H54 (cell line): ENCODE measurements at regions not wholly inside any gene's neighbourhood (a gene's known extent, or its start where the extent isn't known, plus 50 kb on each side); places are given as distances from the start of the nearest gene placed in this dataset.

ENCODE experiments used
- DNase-seq: peaks from one replicate; pipeline ENCODE4 v3.0.0; 2011; ENCODE audit warnings: low spot score, mixed read lengths; ENCODE audit not compliant: insufficient read length
- FAIRE-seq: peaks from 3 replicates; lab custom pipeline; 2011; peaks lifted over from hg19 to GRCh38; lab: Jason Lieb, UNC
- POLR2A ChIP-seq: IDR thresholded peaks from 2 replicates; pipeline ENCODE4 v1.6.1; 2011; ENCODE audit warnings: low read depth, mild to moderate bottlenecking, low read length

DNA sequence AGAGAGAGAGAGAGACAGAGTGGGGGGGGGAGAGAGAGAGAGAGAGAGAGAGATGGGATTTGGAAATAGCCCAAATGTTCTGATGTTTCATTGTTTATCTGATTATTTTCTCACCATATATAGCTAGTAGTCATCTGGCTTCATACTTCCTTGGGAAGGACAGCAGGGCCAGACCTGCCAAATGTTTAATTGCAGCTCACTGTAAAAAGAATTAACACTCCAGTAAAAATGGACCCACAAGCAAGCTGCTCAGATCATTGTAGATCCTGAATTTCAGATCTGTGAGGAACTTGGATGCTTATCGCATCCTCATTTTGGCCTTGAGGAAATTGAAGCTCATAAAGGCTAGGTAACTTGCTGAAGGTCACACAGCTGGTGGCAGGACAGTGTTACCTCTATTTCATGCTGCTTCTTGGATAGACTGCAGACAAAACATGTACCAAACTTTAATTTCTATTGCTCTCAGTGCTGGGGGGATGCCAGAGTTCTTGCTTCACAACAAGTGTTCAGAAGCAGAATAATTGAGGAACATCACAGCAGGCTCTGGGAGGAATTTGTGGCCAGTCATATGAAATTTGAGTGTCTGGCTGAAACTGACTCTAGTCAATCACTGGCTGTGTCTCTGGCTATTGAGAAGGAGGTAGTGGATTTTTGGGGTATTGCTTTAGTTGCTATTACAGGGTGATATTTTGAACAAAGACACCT, 223.5 kb downstream of the PIK3C3 start:
- FAIRE-seq (no peak), DNase-seq (no peak)
- TF ChIP-seq POLR2A, result no peak

GRCh38 chr18:42179542-42180121, 224.6 kb downstream of the PIK3C3 start:
- no peak for FAIRE-seq
- no peak for TF ChIP-seq POLR2A
- DNase-seq, result no peak

- no peak for TF ChIP-seq POLR2A
- no peak for DNase-seq
- FAIRE-seq, result no peak
These were observed 226.4 kb downstream of the PIK3C3 start for GRCh38 chr18:42181474-42181873.

DNA sequence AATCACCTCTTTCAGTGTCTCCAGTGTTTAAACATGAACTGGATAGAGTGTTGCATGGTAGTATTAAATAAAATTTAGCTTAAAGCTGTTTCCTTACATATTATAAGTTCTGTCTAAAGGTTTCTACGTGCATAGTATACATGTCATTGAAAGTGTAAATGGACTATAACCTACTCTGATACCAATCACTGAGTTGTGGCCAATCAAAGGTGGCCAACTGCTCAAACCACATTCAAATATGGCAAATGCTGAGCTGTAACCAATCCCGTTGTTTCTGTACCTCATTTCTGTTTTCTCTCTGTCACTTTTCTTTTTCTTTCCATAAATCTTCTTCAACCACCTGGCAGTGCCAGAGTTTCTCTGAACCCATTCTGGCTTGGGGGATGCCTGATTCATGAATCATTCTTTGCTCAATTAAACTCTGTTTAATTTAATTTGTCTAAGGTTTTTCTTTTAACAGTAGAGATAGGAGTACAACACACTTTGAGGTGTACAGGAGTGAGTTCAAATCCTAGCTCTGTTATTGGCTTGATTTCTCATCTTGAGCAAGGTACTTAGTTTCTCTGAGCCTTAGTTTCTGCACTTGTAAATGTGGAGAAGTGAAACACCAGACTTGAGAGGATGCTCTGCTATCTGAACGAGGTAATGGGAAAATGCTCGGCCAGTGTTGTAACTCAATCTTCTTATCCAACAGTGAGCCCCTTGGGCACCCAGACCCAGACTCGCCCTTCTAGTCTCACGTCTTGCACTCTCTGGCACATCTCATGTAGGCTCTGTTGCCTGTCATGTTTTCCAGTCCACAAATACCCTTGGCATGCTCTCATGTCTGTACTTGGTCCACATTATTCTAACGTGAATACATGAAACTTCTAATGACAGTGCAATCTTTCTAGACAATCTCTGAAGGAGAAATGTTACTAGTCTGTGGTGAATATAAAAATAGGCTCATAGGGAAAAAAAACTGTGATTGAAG, 228.0 kb downstream of the PIK3C3 start:
- DNase-seq, result no peak
- FAIRE-seq, result no peak

GRCh38 chr18:42183746-42184145, 228.7 kb downstream of the PIK3C3 start:
- FAIRE-seq, result peak; percentile 94
- TF ChIP-seq POLR2A, result no peak
- DNase-seq, result peak; percentile 5

More for the DNA sequence above, 228.0 kb downstream of the PIK3C3 start:
- TF ChIP-seq POLR2A, result no peak

GRCh38 chr18:42184685-42185477, 229.8 kb downstream of the PIK3C3 start:
- DNase-seq, result no peak
- FAIRE-seq, result no peak
- no peak for TF ChIP-seq POLR2A

GRCh38 chr18:42185486-42185885, 230.5 kb downstream of the PIK3C3 start:
- TF ChIP-seq POLR2A, result no peak
- DNase-seq (no peak), FAIRE-seq (no peak)

DNA sequence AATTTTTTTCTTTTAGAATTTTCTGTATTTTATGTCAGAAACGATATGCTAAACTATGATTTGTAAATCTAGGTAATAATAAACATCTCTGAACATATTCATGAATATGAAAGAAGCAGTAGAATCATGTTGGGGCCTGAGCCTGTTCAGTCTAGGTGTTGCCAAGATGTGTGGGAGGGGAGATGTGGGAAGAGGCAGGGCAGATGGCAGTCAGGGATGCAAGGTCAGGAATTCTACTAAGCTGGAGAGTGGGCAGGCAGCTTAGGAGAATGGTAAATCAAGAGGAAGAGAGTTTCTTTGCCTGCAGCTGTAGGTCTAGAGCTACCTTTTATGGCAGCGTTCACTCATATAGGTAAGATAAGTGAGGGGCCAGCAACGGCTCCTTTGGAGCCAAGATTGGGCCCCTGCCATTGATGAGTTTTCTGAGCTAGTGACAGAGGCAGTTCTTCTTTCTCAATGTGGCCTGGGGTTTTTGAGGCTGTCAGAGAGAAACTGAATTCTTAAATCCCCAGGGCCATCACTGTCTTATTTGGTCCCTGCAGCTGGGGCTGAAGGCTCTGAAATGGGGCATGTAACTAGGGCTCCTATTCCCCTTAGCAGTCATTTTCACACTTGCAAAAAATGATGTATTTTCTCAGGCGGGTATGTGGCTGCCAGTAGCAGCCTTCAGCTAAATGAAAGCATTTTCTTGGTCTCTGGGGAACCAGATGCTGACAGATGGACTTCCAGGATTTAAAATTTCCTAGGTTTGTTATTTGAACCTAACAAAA, 232.8 kb downstream of the PIK3C3 start:
- no peak for FAIRE-seq

GRCh38 chr18:42190643-42191042, 235.6 kb downstream of the PIK3C3 start:
- no peak for TF ChIP-seq POLR2A
- FAIRE-seq (no peak), DNase-seq (no peak)

More for the DNA sequence above, 232.8 kb downstream of the PIK3C3 start:
- DNase-seq, result no peak
- no peak for TF ChIP-seq POLR2A

- no peak for FAIRE-seq
These were observed 237.5 kb downstream of the PIK3C3 start for GRCh38 chr18:42192251-42193248.

DNA sequence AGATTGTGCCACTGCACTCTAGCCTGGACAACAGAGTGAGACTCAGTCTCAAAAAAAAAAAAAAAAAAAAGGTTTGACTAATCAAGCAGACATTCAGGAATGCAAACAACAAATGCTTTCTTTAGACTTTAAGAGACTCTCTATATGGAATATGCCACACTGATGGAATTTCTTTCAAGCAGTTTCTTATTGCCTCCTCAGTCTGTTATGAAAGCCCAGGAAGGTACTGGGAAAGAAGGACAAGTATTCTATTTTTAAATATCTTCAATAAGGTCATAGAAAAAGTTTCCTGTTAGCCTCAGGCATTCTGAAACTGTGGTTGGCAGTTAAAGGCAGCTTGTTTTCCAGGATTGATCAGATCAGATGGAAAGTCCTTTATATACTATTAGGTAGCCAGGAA, 241.6 kb downstream of the PIK3C3 start:
- no peak for FAIRE-seq
- TF ChIP-seq POLR2A, result no peak
- DNase-seq, result no peak

More at GRCh38 chr18:42192251-42193248, 237.5 kb downstream of the PIK3C3 start:
- no peak for DNase-seq
- TF ChIP-seq POLR2A, result no peak
